Prostate gland (tissue), 2 donors: ENCODE measurements at regions not wholly inside any gene's neighbourhood (a gene's known extent, or its start where the extent isn't known, plus 50 kb on each side); places are given as distances from the start of the nearest gene placed in this dataset.

Experiments used
- DNase-seq: peaks from one replicate; pipeline ENCODE4 v3.0.0-alpha.2; 2019; ENCODE audit warnings: low spot score
- H3K27ac ChIP-seq, 2 donors: fragments of 200-600 bp; sonication (generic); 2 replicates each; pipeline ENCODE4 v1.5.1; 2017 to 2019
- H3K27me3 ChIP-seq: fragments of 200-600 bp; sonication (generic); replicated peaks from 2 replicates; pipeline ENCODE4 v1.5.1; 2019; ENCODE audit not compliant: insufficient read depth
- H3K36me3 ChIP-seq, 2 donors: fragments of 200-600 bp; sonication (generic); 1 replicate in 1 of 2; 2 replicates in 1 of 2; pipeline versions ENCODE4 v1.5.1 to v1.8.1; 2017 to 2019
- H3K4me1 ChIP-seq: fragments of 200-600 bp; sonication (generic); replicated peaks from 2 replicates; pipeline ENCODE4 v1.5.1; 2019
- H3K4me3 ChIP-seq, 2 donors: fragments of 200-600 bp; sonication (generic); 2 replicates each; pipeline ENCODE4 v1.5.1; 2017 to 2019
- H3K9me3 ChIP-seq: fragments of 200-600 bp; sonication (generic); 2 replicates; pipeline ENCODE4 v1.5.1; 2017
- POLR2A ChIP-seq: fragments of 450-650 bp; IDR thresholded peaks from one replicate; pipeline ENCODE4 v1.6.1; 2016; ENCODE audit warnings: antibody characterized with exemption, mild to moderate bottlenecking
- POLR2AphosphoS5 ChIP-seq: sonication (generic); formaldehyde crosslinking; IDR thresholded peaks from one replicate; pipeline ENCODE4 v1.6.1; 2017; ENCODE audit warnings: antibody characterized with exemption
- WGBS: methylation state at CpG from one replicate; pipeline ENCODE4 v1.1.5; 2018; 5-methylcytosine and 5-hydroxymethylcytosine counted together
- intact Hi-C: fragments of 100-400 bp; cut with DNase I; formaldehyde crosslinking; loops from one replicate; pipeline ENCODE4 v1.14.2; 2022
- TF ChIP-seq, protein P1 (sequence below), 4 experiments: fragments of 200-600 bp in 2 of 4; fragments of 450-650 bp in 2 of 4; sonication (generic) in 2 of 4; IDR thresholded peaks; 1 replicate in 3 of 4; 2 replicates in 1 of 4; pipeline ENCODE4 v1.5.1; 2016 to 2019; ENCODE audit warnings: antibody characterized with exemption in 4 of 4, mild to moderate bottlenecking in 2 of 4, moderate library complexity in 2 of 4

DNA sequence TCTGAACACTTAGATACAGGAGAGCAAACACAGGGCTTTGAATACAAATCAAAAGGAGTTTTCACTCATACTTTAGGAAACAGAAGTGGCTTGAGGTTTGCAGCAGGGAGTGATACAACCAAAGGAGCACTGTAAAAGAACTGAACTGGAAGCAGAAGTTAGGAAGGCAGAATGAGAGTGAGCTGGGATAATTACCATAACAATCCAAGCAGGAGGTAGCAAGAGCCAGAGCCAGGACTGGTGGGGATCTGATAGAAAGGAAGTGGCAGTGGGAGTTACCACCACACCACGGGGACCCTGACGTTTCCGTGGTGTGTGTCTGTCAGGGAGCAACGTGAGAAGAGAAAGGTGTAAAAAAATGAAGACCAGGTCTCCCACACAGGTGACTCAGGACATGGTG, 81.3 kb upstream of the EPB41L3 start:
- no peak for TF ChIP-seq POLR2AphosphoS5
- TF ChIP-seq POLR2A: no peak
- TF ChIP-seq, protein P1, sequence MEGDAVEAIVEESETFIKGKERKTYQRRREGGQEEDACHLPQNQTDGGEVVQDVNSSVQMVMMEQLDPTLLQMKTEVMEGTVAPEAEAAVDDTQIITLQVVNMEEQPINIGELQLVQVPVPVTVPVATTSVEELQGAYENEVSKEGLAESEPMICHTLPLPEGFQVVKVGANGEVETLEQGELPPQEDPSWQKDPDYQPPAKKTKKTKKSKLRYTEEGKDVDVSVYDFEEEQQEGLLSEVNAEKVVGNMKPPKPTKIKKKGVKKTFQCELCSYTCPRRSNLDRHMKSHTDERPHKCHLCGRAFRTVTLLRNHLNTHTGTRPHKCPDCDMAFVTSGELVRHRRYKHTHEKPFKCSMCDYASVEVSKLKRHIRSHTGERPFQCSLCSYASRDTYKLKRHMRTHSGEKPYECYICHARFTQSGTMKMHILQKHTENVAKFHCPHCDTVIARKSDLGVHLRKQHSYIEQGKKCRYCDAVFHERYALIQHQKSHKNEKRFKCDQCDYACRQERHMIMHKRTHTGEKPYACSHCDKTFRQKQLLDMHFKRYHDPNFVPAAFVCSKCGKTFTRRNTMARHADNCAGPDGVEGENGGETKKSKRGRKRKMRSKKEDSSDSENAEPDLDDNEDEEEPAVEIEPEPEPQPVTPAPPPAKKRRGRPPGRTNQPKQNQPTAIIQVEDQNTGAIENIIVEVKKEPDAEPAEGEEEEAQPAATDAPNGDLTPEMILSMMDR (IDR thresholded peaks at IDR 0.05): no peak
- H3K9me3 ChIP-seq: no peaks in the 10 kb centered on the region
- no peak for DNase-seq
- no peaks in the 10 kb centered on the region for H3K36me3 ChIP-seq
- WGBS: 47% methylated on average over 4 of the region's 4 CpGs
- H3K4me1 ChIP-seq: no peaks in the 10 kb centered on the region
- no peak overlapping the region for H3K27ac ChIP-seq
- no peaks in the 10 kb centered on the region for H3K27me3 ChIP-seq
- H3K4me3 ChIP-seq: no peak overlapping the region
- intact Hi-C loops: no loop called here

DNA sequence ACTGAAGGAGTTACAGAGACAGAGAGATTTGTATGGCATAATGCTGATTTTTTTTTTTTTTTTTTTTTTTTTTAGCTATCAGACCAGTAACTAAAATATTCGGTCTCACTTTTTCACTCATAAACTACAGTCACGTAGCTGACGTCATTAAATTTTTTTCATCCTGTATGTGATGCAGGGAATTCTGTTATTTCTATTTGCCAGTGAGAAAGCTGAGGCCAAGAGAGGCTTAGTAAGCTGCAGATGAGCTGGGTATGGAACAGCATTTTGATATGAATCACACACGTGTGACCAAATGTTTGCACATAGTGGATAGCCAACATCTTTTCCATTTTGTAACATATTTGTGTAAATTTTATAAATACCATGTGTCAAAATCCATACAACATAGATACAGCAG, 79.1 kb upstream of the EPB41L3 start:
- TF ChIP-seq, protein P1 (IDR thresholded peaks at IDR 0.05): no peak
- TF ChIP-seq POLR2AphosphoS5: no peak
- no peak for TF ChIP-seq POLR2A
- no peak for DNase-seq
- WGBS: 76% methylated on average over 4 of the region's 4 CpGs
- Histone ChIP-seq H3K27ac (no peak overlapping the region), H3K27me3 (no peaks in the 10 kb centered on the region), H3K36me3 (no peaks in the 10 kb centered on the region), H3K4me1 (no peaks in the 10 kb centered on the region), H3K9me3 (no peaks in the 10 kb centered on the region), H3K4me3 (no peak overlapping the region)
- intact Hi-C loops: no loop called here

DNA sequence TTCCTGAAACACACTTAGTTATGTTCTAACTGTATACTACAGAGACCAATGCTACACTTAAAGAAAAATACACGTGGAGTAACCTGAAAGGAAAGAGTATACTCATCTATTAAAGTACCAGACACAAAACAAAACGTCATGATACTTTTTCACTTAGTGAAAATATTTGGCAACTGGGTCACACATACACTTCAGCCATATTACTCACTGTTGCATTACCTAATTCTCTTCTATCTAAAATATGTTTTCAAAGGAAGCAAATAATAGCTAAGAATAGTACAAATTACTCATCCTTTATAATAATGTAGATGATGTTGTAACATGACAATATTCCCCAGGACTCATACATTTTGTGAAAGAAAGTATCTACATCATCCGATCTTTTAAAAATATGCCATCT, 76.5 kb upstream of the EPB41L3 start:
- Histone ChIP-seq H3K27ac (no peak overlapping the region), H3K4me3 (no peak overlapping the region), H3K36me3 (no peaks in the 10 kb centered on the region), H3K9me3 (no peaks in the 10 kb centered on the region), H3K27me3 (no peaks in the 10 kb centered on the region), H3K4me1 (no peaks in the 10 kb centered on the region)
- WGBS: 68% methylated on average over 3 of the region's 3 CpGs
- TF ChIP-seq POLR2A (no peak), POLR2AphosphoS5 (no peak)
- TF ChIP-seq, protein P1 (IDR thresholded peaks at IDR 0.05): no peak
- DNase-seq: no peak
- intact Hi-C loops: no loop called here

DNA sequence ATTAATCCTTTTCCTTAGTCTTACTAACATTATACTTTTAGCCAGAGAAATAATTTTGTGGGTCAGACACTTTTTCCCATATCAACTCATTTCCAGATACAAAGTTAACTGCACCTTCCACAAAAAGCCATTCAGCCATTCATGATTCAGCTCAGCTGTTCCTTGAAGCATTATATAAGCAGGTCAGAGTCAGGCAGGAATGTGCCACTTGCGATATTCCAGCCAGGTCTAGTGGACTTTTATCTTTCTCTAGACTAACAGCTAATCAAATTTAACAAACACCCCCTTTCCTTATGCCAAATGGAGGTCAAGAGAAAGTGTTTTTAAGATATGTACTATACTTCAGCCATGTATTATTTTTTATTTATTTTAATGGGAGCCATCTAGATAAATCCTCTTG, 75.6 kb upstream of the EPB41L3 start:
- Histone ChIP-seq H3K4me1 (no peaks in the 10 kb centered on the region), H3K27ac (no peak overlapping the region), H3K9me3 (no peaks in the 10 kb centered on the region), H3K4me3 (no peak overlapping the region), H3K36me3 (no peaks in the 10 kb centered on the region), H3K27me3 (no peaks in the 10 kb centered on the region)
- DNase-seq: no peak
- no peak for TF ChIP-seq POLR2A
- TF ChIP-seq, protein P1 (IDR thresholded peaks at IDR 0.05): no peak
- TF ChIP-seq POLR2AphosphoS5: no peak
- WGBS: 43% methylated on average over 1 of the region's 1 CpG
- intact Hi-C loops: loop anchor here (10.0 kb wide), 1 partner anchor 55 kb away; no protein-coding TSS in a partner anchor

DNA sequence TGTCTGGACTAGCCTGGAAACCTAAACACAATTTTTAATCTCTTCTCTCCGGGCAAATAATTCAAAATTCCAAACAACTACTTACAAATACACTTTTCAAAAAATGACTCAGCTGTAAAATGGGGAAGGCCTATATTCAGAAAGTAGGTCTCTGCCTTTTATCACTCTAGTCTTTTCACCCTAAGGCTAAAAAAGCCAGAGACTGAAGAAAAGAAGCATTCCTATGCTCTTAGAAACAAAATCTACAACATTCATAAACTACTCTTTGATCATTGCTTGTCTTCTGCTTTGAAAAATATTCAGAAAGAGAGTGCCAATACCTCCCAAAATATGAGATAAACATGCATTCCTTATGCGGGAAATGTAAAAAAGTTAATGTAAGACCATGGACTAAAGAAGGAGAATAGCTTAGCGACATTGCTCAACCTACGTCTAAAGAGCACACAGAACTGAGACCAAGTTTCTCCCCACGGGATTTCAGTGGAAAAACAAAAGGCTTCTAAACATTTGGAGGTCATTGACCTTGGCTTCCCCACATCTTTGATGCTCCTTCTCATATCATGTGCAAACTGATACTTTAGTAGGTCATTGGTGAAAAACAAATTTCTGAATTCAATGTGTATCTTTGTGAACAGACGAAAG, 74.4 kb upstream of the EPB41L3 start:
- DNase-seq: no peak

More for the DNA sequence above, 74.4 kb upstream of the EPB41L3 start:
- Histone ChIP-seq H3K9me3 (no peaks in the 10 kb centered on the region), H3K27ac (no peak overlapping the region), H3K4me3 (no peak overlapping the region), H3K27me3 (no peaks in the 10 kb centered on the region), H3K4me1 (no peaks in the 10 kb centered on the region), H3K36me3 (no peaks in the 10 kb centered on the region)
- no peak for TF ChIP-seq POLR2A
- TF ChIP-seq, protein P1 (IDR thresholded peaks at IDR 0.05): no peak
- intact Hi-C loops: loop anchor here (10.0 kb wide), 1 partner anchor 57 kb away; no protein-coding TSS in a partner anchor
- 74% methylated on average over 6 of the region's 6 CpGs for WGBS
